NB4 (cell line): ENCODE measurements at regions not wholly inside any gene's neighbourhood (a gene's known extent, or its start where the extent isn't known, plus 50 kb on each side); places are given as distances from the start of the nearest gene placed in this dataset.

Source experiments
- POLR2A ChIP-seq: IDR thresholded peaks from 2 replicates; pipeline ENCODE4 v1.6.1; 2011; ENCODE audit warnings: mild to moderate bottlenecking; ENCODE audit not compliant: insufficient read length; ENCODE audit errors: extremely low read depth
- TF ChIP-seq, protein P1 (sequence below): IDR thresholded peaks from one replicate; pipeline ENCODE4 v1.5.1; 2012; ENCODE audit warnings: low read depth, low read length
- TF ChIP-seq, protein P2 (sequence below): IDR thresholded peaks from 2 replicates; pipeline ENCODE4 v1.6.1; 2011; ENCODE audit warnings: low read depth, low read length

DNA sequence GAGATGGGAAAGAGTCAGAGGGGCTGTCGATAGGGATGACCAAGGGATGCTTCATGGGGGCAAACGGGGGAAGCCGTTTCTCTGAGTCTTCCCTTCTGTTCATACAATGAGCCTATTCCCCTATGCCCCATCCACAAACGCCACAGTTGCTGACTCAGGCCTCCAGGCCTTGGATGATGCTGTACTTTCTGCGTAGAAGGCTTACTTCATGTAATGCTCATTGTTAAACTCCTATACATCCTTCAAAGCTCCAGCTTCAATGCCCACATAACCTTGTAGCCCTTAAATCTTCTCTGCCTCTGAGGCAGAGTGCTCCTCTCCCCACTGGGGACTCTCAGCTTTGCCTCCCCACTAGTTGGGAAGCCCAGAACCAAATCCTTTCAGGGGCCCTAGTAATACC lies 120.3 kb downstream of the PTPRS start:
- TF ChIP-seq, protein P1, sequence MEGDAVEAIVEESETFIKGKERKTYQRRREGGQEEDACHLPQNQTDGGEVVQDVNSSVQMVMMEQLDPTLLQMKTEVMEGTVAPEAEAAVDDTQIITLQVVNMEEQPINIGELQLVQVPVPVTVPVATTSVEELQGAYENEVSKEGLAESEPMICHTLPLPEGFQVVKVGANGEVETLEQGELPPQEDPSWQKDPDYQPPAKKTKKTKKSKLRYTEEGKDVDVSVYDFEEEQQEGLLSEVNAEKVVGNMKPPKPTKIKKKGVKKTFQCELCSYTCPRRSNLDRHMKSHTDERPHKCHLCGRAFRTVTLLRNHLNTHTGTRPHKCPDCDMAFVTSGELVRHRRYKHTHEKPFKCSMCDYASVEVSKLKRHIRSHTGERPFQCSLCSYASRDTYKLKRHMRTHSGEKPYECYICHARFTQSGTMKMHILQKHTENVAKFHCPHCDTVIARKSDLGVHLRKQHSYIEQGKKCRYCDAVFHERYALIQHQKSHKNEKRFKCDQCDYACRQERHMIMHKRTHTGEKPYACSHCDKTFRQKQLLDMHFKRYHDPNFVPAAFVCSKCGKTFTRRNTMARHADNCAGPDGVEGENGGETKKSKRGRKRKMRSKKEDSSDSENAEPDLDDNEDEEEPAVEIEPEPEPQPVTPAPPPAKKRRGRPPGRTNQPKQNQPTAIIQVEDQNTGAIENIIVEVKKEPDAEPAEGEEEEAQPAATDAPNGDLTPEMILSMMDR, result no peak
- TF ChIP-seq, protein P2, sequence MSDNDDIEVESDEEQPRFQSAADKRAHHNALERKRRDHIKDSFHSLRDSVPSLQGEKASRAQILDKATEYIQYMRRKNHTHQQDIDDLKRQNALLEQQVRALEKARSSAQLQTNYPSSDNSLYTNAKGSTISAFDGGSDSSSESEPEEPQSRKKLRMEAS, result no peak
- TF ChIP-seq POLR2A, result no peak
